DMS53 (cell line): ENCODE measurements at regions not wholly inside any gene's neighbourhood (a gene's known extent, or its start where the extent isn't known, plus 50 kb on each side); places are given as distances from the start of the nearest gene placed in this dataset.
A peak's percentile ranks its signal among the peaks of the same experiment; 100 is the strongest.

ENCODE experiments used
- DNase-seq: peaks from one replicate; lab custom pipeline; 2025; lab: John Stamatoyannopoulos, UW

DNA sequence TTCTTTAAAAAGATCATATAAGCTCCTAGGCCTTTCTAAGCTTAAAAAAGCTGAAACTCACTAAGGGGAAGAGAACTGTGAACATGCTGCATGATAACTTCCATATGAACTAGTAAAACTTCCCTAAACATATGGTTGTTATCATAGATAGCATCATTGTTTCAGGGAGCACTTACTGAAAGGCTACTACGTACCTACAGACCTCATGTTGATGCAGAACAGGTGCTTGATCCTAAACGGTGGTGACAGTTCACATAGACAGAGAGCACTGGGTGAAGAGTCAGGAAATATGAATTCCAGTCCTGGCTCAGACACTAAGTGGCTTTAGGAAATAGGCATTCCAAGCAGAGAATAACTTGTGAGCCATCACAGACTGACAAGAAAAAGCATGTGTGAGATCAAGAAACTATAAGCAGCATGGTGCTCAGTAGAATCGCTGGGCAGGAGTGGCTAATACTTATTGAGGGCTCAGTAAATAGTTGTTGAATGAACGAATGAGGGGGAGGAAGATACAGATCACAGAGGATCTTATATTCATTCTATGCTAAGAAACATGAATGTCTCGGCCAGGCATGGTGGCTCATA, 78.4 kb upstream of the NUDT4 start:
- DNase-seq, result no peak

DNA sequence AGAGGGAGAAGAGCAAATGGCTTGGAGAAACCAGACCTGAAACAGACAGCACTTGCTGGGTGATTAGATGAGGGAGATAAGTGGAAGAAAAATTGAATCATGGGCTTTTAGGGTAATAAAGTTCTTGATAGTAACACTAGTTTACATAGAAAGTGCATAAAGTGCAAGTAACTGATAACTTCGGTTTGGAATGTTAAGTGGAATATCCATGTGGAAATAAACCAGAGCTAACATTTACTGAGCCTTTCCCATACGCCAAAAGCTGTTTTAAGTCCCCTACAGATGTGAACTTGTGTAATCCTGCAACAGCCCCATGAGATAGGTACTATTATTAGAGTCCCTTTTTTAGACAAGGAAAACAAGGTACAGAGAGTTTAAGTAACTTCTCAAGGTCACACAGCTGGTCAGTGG, 77.1 kb upstream of the NUDT4 start:
- DNase-seq, result no peak

DNA sequence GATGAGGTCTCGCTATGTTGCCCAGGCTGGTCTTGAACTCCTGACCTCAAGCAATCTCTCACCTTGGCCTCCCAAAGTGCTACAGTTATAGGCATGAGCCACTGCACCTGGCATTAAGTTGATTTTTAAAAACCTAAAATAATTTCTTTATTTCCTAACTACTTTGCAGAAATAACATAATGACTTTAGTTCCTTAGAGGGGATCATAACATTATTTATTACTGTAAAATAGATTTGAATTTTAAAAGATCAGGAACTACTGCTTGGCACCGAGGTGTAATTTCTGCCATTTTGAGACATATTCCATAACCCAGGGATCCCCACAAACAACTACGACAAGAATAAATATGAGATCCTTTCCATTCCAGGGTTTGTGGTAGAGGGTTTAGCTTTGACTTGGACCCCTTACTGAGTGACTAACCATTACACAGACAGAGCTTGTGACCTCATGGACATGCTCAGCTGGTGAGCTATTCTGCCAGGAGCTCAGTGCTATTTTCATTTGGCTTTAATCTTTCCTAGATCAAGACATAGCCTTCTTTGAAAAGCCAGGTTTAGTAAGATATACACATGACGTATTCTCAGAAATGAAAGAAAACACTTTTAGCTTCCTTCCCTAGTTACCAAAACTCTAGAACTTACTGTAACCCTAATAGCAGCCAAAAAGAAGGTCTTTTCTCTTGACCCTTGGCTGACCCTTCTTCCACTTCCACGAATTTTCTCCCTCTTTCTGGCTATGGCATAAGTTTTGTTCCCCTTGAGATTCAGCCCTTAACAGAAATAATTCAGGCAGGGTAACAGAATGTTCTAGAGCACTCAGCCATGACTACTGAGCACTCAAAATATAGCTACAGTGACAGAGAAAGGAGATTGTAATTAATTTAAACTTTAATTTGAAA, 75.1 kb upstream of the NUDT4 start:
- no peak for DNase-seq

DNA sequence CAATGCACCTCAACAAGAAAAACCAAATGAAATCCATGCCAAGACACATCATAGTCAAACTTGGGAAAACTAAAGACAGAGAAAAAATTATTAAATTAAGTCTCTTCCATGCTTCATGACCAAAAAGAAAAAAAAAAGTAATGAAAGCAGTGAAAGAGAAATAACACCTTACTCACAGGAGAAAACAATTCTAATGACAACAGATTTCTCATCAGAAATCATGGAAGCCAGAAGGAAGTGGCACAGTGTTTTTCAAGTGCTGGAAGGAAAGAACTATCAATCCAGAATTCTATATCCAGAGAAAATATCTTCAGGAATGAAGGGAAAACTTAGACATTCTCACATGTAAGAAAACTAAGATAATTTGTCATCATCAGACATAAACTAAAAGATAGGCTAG, 71.1 kb upstream of the NUDT4 start:
- no peak for DNase-seq

DNA sequence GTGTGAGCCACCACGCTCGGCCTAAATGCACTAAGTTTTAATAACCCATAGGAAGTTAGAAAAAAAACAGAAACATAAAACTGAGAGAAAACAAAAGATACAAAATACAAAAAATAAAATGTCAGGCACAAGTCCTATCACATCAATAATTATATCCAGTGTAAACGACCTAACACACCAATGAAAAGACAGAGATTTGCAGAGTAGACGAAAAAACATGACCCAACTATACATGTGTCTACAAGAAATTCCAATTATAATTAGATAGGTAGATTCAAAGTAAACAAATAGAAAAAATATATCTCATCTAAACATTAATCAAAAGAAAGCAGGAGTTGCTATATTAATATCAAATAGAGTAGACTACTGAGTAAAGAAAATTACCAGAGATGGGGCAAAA, 69.4 kb upstream of the NUDT4 start:
- DNase-seq, result no peak

DNA sequence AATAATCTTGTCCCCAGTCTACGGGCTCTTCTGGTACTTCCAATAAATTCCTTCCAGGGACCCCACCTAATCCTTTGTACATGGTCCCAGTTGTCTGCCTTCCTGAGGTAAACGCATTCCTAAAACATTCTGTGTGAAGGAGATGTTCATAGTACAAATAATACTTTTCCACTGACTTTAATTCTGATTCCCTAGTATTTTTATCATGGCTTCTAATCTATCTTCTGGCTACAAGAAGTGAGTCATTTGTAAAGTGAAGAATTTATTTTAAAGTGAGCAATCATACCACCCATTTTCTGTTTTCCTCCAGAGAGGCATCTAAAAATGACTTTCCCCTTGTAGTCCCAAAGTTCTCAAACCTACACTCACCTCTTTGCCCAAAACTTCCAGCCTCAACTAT, 65.9 kb upstream of the NUDT4 start:
- DNase-seq, result no peak

DNA sequence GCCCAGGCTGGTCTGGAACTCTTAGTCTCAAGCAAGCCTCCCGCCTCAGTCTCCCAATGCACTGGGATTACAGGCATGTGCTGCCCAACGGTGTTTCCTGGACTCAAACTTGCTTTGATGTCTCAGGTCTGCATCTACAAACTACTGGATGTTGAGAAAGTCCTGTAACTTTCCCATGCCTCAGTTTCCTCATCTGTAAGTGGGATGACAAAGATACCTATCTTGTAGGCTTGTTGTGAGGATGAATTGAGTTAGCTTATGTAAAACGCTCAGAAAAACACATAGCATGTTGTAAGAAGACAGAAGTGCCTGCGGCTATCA, 63.6 kb upstream of the NUDT4 start:
- no peak for DNase-seq

DNA sequence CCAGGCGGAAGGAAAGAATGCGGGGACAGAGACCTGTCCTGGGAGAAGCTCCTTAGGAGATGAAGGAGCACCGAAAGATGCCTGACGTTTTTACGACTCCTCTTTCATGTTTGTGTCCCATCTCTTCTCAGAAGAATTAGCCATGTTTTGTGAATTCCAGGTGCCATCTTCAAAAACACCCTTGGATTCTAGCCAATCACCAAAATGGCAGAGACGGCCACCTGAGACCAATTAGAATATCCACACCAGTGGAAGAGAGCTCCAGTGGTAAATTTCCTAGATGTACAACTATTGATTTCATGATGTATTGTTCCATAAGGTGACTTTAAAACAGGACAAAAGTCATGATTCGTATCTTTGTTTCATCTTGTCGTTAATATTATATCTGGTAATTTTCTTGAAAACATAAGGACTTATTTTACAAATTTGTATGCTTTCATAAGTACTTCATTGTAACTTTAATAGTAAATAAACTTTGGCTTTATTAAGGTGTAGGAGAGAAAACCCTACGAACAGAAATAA, 62.3 kb upstream of the NUDT4 start:
- DNase-seq, result no peak

DNA sequence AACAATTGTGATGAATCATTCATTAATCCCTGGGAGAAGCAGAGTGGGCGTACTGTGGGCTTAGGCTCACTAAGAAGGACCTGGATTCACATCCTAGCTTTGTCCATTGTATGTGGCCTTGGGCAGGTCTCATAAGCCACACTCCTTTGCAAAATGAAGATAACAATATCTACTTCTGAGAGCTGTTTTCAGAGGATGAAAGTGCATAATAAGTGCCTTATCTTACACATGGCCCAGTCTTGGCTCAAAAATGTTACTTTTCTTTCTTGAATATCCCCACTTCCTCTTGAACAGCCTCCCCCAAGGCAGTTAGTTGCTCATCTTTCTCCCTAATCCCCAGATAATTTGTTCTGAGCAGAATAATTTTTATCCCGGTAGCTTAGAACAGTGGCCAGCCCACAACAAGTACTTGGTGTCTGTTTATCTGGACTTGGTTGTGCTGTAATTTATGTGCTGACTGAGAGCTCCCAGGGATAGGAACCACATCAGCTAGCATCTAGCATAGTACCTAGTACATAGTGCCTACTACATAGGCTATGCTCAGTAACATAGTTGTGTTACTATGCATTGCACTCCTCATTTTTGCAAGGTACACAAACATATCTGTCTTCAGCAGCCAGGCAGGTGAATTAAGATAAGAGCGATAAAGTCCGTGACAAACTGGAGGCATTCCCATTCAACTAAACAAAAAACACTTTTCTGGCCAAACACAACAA, 61.7 kb upstream of the NUDT4 start:
- peak; percentile 35 for DNase-seq

DNA sequence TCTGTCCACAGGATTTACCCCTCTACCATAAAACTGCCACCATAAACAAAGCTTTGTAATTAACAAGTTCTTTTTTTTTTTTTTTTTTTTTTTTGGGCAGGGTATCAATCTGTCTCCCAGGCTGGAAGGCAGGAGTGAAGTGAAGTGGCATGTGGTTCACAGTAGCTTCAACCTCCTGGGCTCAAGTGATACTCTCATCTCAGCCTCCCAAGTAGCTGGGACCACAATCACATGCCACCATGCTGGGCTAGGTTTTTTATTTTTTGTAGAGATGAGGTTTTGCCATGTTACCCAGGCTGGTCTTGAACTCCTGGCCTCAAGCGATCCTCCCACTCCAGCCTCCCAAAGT, 61.1 kb upstream of the NUDT4 start:
- no peak for DNase-seq

DNA sequence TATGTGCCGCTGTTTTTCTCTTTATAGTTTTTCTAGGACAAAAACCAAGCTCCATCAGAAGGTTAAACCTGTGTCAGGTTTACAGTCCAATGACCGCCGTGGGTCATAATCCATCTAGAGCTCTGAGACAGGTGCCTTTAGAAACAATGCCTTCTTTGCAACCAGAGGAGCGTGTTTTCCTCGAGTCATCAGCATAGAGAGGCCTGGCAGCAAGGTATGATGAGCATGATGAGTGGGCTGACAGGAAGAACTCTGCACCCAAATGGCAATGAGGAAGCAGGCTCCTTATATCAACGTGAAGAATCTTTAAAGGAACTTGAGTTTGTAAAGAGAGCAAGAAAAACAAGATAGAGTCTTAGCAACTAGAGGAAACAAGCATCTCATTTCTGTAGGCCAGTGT, 60.5 kb upstream of the NUDT4 start:
- DNase-seq, result peak; percentile 61

DNA sequence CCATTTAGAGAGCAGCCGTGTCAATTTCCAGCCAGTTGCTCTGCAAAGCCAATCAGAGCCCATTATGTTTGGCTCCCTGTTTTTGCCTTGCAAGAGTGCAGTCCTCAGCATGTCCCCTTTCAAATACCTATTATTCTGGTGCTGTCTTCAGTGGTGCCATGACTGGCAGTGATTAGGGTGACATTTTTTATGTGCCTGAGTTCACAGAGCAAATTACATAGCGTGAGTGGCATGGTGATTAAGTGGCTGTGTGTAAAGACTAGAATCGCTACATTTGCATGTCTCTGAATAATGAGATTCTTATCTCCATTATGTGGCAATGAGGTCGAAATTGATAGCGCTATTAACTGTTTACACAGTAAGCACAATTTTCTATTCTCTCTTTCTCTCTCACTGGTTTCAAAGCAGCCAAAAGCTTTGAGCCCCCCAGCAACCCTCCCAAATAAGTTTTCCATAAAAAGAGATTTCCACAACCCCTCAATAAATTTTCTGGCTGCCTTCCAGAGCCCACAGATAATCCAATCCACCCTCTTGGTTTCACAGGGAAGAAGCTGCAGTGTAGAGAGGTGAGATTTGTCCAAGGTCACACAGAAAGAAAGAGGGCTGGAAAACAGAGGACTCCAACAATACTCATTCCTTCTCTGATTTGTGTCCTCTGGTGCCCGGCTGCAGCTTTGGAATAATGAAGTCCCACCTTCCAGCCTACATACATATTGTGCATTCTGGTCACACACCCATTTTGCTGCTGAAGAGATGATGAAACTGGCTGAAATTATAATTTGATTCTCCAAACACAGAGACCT, 58.8 kb upstream of the NUDT4 start:
- DNase-seq, result peak; percentile 23

DNA sequence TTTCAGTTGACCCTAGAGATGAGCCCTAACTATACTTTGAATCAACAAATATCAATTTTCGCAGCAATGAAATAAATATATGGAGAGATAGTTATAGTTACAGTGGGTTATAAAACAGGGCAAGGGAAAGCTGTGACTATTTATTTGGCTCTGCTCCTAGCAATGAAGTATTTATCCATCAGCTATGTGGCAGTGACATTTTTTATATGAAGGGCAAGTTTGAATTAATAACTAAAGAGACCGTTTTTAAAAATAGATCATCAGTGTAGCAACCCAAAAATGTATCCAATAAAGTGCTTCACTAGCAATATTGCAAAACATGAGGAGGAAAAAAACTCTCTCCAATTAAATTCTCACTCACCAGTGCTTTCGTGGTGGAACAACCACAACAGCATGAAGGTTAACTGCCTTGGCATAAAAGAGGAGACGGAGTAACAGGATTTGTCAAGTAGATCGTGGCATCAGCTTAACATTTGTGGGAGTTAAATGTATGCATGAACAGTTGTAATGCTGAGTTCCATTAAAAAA, 58.1 kb upstream of the NUDT4 start:
- DNase-seq, result no peak

DNA sequence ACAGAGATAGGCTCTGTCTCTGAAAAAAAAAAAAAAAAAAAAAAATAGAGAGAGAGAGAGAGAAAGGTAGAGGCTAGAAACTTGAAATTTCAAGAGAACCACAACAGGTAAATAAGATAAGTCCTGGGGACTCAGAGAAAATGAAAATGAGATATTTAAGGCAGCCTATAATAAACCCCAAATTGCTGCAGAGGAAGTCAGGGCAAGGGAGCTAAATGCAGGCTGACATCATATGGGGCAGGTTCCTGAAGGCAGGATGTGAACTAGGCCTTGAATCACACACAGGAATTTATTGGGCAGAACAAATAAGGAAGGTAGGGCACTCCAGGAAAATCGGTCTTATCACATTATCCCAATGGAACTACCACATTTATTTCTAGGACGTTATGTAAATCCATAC, 54.9 kb upstream of the NUDT4 start:
- no peak for DNase-seq

DNA sequence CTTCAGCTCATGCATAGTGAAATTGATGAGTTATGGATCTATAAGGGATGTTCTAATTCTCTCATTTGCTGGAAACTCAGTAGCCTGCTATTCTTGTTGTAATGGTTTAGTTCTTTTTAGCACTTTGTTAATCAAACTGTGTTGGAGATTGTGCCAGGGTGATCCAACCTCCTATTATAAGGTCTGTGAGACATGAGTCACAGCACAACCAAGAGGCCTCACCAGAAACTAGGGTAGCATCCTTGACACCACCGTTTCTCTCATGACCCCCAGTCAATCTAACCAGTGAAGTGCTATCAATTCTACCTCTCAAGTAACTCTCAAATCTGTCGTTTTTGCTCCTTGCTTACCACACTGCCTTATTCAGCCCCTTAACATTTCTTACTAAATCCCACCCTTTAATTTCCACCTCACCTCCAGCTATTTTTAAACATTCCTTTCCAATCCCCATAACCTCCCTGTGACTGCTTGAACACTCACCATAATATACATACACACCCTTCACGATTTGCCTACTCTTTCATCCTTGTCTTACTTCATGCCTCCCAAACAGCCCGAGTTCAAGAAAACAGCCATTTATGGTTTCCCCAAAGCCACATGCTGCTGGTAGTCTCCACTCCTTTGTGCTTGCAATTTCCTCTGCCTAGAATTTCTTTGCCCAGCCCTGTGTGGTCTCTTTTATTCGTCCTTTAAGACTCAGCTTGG, 53.9 kb upstream of the NUDT4 start:
- DNase-seq, result no peak

DNA sequence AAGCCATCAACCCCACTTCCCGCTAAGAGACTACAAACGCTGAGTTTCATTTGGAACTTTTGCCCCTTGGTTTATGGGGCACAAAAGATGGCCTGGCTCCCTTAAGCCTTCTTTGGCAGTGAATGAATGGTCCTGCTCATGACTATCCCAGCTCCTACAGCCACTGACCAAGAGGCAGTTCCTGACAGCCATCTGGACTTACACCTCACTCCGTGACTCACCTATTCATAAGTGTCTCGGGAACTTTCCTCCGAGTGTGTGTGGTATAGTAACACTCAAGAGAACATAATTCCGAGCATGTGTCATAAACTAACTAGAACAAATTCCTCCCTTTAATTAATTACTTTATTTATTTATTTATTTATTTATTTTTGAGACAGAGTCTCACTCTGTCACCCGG, 51.9 kb upstream of the NUDT4 start:
- DNase-seq, result peak; percentile 10
